ENCODE measurements at regions not wholly inside any gene's neighbourhood (a gene's known extent, or its start where the extent isn't known, plus 50 kb on each side); places are given as distances from the start of the nearest gene placed in this dataset.

DNA sequence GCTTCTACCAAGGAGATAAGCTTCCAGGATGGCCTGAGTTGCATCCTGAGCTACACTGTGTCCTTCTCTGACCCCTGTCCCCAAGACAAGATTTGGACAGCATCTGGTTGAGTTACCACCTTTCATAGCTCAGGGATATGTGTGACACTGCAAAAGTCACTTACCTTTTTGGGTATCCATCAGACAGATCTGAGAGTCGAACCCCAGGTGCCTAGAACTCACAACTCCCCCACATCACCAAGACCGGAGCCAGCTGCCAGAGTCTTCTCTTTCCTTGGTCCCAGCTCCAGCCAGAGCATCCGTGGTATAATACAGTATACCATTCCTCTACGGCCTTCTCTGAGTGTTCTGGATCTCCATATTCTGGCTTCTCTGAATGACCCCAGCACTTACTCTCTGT is 133.0 kb downstream of the CD83 start:
- no peak for DNase-seq (ENCODE audit: low spot score)
- no peak for TF ChIP-seq EZH2phosphoT487 (IDR thresholded peaks at IDR 0.05; ENCODE audit: low read depth, severe bottlenecking, unreplicated experiment)
- TF ChIP-seq, protein P1, sequence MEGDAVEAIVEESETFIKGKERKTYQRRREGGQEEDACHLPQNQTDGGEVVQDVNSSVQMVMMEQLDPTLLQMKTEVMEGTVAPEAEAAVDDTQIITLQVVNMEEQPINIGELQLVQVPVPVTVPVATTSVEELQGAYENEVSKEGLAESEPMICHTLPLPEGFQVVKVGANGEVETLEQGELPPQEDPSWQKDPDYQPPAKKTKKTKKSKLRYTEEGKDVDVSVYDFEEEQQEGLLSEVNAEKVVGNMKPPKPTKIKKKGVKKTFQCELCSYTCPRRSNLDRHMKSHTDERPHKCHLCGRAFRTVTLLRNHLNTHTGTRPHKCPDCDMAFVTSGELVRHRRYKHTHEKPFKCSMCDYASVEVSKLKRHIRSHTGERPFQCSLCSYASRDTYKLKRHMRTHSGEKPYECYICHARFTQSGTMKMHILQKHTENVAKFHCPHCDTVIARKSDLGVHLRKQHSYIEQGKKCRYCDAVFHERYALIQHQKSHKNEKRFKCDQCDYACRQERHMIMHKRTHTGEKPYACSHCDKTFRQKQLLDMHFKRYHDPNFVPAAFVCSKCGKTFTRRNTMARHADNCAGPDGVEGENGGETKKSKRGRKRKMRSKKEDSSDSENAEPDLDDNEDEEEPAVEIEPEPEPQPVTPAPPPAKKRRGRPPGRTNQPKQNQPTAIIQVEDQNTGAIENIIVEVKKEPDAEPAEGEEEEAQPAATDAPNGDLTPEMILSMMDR (IDR thresholded peaks at IDR 0.05; ENCODE audit: poor library complexity), result no peak
- TF ChIP-seq EZH2 (IDR thresholded peaks at IDR 0.05; ENCODE audit: borderline replicate concordance), result no peak
- H3K27me3 ChIP-seq, result no peaks in the 10 kb centered on the region
- no peak overlapping the region for H3K4me3 ChIP-seq
- no peaks in the 10 kb centered on the region for H4K20me1 ChIP-seq (ENCODE audit: insufficient read depth, poor library complexity, severe bottlenecking)
- no peak overlapping the region for H3K4me2 ChIP-seq
- H3K4me1 ChIP-seq (ENCODE audit: insufficient read depth), result no peaks in the 10 kb centered on the region
- H2AFZ ChIP-seq, result no peak overlapping the region
- no peak overlapping the region for H3K27ac ChIP-seq
- H3K36me3 ChIP-seq (replicated peaks; ENCODE audit: insufficient read depth, low read depth), result no peaks in the 10 kb centered on the region
- H3K9me2 ChIP-seq (replicated peaks; ENCODE audit: insufficient read depth), result no peaks in the 10 kb centered on the region
- 92% methylated on average over 4 of the region's 4 CpGs for WGBS (ENCODE audit: low lambda C conversion rate, missing lambda C conversion rate)
- H3K9me3 ChIP-seq (ENCODE audit: low read depth), result no peaks in the 10 kb centered on the region
- H3K79me2 ChIP-seq, result no peaks in the 10 kb centered on the region

DNA sequence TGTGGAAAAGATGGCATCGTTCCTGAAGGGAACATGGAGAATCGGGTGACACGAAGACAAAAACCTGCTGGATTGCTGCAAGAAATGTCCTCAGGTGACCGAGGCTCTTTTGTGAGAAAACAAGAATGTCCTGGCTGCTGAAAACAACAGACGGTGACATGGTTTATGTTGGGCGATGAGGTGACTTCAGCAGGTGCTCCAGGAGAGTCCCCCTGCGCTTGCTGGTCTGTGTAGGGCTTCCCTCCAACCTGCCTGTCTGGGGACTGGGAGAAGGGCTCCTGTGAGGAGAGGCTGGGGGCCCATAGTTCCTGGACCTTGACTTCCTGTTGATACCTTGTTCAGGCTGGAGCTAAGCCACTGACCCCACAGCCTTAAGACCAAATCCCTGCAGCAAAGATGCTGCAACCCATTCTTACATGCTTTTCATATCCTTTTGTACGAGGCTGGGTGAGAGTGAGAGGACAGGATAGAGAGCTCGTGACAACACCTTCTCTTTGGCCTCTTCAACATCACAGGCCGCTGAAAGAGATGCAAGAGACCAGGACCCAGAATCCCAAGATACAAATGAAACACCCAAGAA is 134.8 kb downstream of the CD83 start:
- no peak overlapping the region for H3K27ac ChIP-seq
- no peak overlapping the region for H2AFZ ChIP-seq
- H3K36me3 ChIP-seq (replicated peaks; ENCODE audit: insufficient read depth, low read depth), result no peaks in the 10 kb centered on the region
- TF ChIP-seq, protein P1 (IDR thresholded peaks at IDR 0.05; ENCODE audit: poor library complexity), result no peak
- TF ChIP-seq EZH2phosphoT487 (IDR thresholded peaks at IDR 0.05; ENCODE audit: low read depth, severe bottlenecking, unreplicated experiment) (no peak), EZH2 (IDR thresholded peaks at IDR 0.05; ENCODE audit: borderline replicate concordance) (no peak)
- H3K4me2 ChIP-seq, result no peak overlapping the region
- no peak overlapping the region for H3K4me3 ChIP-seq
- H3K9me3 ChIP-seq (ENCODE audit: low read depth), result no peaks in the 10 kb centered on the region
- no peaks in the 10 kb centered on the region for H4K20me1 ChIP-seq (ENCODE audit: insufficient read depth, poor library complexity, severe bottlenecking)
- H3K27me3 ChIP-seq, result no peaks in the 10 kb centered on the region
- H3K79me2 ChIP-seq, result no peaks in the 10 kb centered on the region
- WGBS (ENCODE audit: low lambda C conversion rate, missing lambda C conversion rate), result 90% methylated on average over 10 of the region's 10 CpGs
- no peak for DNase-seq (ENCODE audit: low spot score)
- H3K4me1 ChIP-seq (ENCODE audit: insufficient read depth), result no peaks in the 10 kb centered on the region
- H3K9me2 ChIP-seq (replicated peaks; ENCODE audit: insufficient read depth), result no peaks in the 10 kb centered on the region

DNA sequence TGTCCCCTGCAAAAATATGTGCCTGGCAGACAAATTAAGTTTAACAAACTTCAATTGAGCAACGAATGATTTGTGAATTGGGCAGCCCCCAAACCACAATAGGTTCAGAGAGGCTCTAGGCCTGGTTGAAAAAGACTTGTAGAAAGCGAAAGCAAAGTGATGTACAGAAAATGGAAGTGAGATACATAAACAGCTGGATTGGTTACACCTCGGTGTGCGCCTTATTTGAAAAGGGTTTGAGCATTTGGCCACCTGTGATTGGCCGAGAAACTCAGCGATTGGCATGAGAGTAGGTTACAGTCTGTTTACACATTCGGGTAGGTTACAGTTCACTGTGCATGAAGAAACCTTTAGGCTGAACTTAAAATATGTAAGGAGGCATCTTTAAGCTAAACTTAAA is 136.9 kb downstream of the CD83 start:
- H3K4me3 ChIP-seq, result no peak overlapping the region
- TF ChIP-seq EZH2 (IDR thresholded peaks at IDR 0.05; ENCODE audit: borderline replicate concordance) (no peak), EZH2phosphoT487 (IDR thresholded peaks at IDR 0.05; ENCODE audit: low read depth, severe bottlenecking, unreplicated experiment) (no peak)
- TF ChIP-seq, protein P1 (IDR thresholded peaks at IDR 0.05; ENCODE audit: poor library complexity), result no peak
- H2AFZ ChIP-seq, result no peak overlapping the region
- no peaks in the 10 kb centered on the region for H3K9me3 ChIP-seq (ENCODE audit: low read depth)
- WGBS (ENCODE audit: low lambda C conversion rate, missing lambda C conversion rate), result 95% methylated on average over 7 of the region's 7 CpGs
- no peaks in the 10 kb centered on the region for H3K9me2 ChIP-seq (replicated peaks; ENCODE audit: insufficient read depth)
- no peaks in the 10 kb centered on the region for H3K79me2 ChIP-seq
- H3K27me3 ChIP-seq, result no peaks in the 10 kb centered on the region
- no peak for DNase-seq (ENCODE audit: low spot score)
- no peaks in the 10 kb centered on the region for H4K20me1 ChIP-seq (ENCODE audit: insufficient read depth, poor library complexity, severe bottlenecking)
- no peaks in the 10 kb centered on the region for H3K36me3 ChIP-seq (replicated peaks; ENCODE audit: insufficient read depth, low read depth)
- no peaks in the 10 kb centered on the region for H3K4me1 ChIP-seq (ENCODE audit: insufficient read depth)
- H3K4me2 ChIP-seq, result no peak overlapping the region
- no peak overlapping the region for H3K27ac ChIP-seq
